ENCODE measurements at regions not wholly inside any gene's neighbourhood (a gene's known extent, or its start where the extent isn't known, plus 50 kb on each side); places are given as distances from the start of the nearest gene placed in this dataset.
"Not testable (repeated sequence)": the region's sequence is repeated elsewhere in the genome, so short reads cannot be mapped to it uniquely, and the experiment has no call there.

- DNase-seq, result no peak
Measured at GRCh38 chr10:64773357-64773756, 1252.2 kb downstream of the REEP3 start.

- not testable (repeated sequence) for DNase-seq
Measured at GRCh38 chr10:64784451-64784850, 1263.2 kb downstream of the REEP3 start.

GRCh38 chr10:64785816-64786215 lies 1264.6 kb downstream of the REEP3 start:
- DNase-seq, result no peak

GRCh38 chr10:64786989-64787388 lies 1265.8 kb downstream of the REEP3 start:
- DNase-seq, result no peak

- DNase-seq, result no peak
Measured at GRCh38 chr10:64795847-64796246, 1274.6 kb downstream of the REEP3 start.

- DNase-seq, result no peak
Measured at GRCh38 chr10:64798297-64798696, 1277.1 kb downstream of the REEP3 start.

- not testable (repeated sequence) for DNase-seq
Measured at GRCh38 chr10:64808233-64808632, 1287.0 kb downstream of the REEP3 start.

- not testable (repeated sequence) for DNase-seq
Measured at GRCh38 chr10:64810046-64810445, 1288.8 kb downstream of the REEP3 start.

- no peak for DNase-seq
Measured at GRCh38 chr10:64813391-64813790, 1292.2 kb downstream of the REEP3 start.

GRCh38 chr10:64814201-64814600 lies 1293.0 kb downstream of the REEP3 start:
- no peak for DNase-seq

- DNase-seq, result no peak
Measured at GRCh38 chr10:64829888-64830412, 1308.7 kb downstream of the REEP3 start.

GRCh38 chr10:64830869-64831268 lies 1309.7 kb downstream of the REEP3 start:
- no peak for DNase-seq

- no peak for DNase-seq
Measured at GRCh38 chr10:64840341-64840740, 1319.1 kb downstream of the REEP3 start.

- no peak for DNase-seq
Measured at GRCh38 chr10:64846700-64847099, 1325.5 kb downstream of the REEP3 start.

- DNase-seq, result no peak
Measured at GRCh38 chr10:64855941-64856340, 1334.7 kb downstream of the REEP3 start.

GRCh38 chr10:64859911-64860310 lies 1338.7 kb downstream of the REEP3 start:
- DNase-seq, result no peak

- no peak for DNase-seq
Measured at GRCh38 chr10:64863836-64864235, 1342.6 kb downstream of the REEP3 start.

GRCh38 chr10:64867501-64867962 lies 1346.3 kb downstream of the REEP3 start:
- DNase-seq, result no peak

GRCh38 chr10:64873088-64873487 lies 1351.9 kb downstream of the REEP3 start:
- no peak for DNase-seq

GRCh38 chr10:64873959-64874358 lies 1352.8 kb downstream of the REEP3 start:
- no peak for DNase-seq

- DNase-seq, result no peak
Measured at GRCh38 chr10:64880546-64880945, 1359.3 kb downstream of the REEP3 start.

- no peak for DNase-seq
Measured at GRCh38 chr10:64881257-64881656, 1360.1 kb downstream of the REEP3 start.

GRCh38 chr10:64896582-64896981 lies 1375.4 kb downstream of the REEP3 start:
- DNase-seq, result no peak

- DNase-seq, result not testable (repeated sequence)
Measured at GRCh38 chr10:64906311-64906710, 1385.1 kb downstream of the REEP3 start.

- not testable (repeated sequence) for DNase-seq
Measured at GRCh38 chr10:64924306-64924705, 1403.1 kb downstream of the REEP3 start.

Measured in CD4-positive, alpha-beta T cell treated with Interleukin-21 for 1 hour (primary cell).